HCT116 (cell line): ENCODE measurements at regions not wholly inside any gene's neighbourhood (a gene's known extent, or its start where the extent isn't known, plus 50 kb on each side); places are given as distances from the start of the nearest gene placed in this dataset.

ENCODE experiments used
- ATAC-seq: fragments of 200-7000 bp; cut with Tn5 transposase; 2 replicates; pipeline ENCODE4 v1.9.1; 2020; ENCODE audit warnings: mild to moderate bottlenecking, moderate library complexity
- BruUV-seq: library from RNA; stranded (reverse); fragments of 400-500 nt; replicated peaks from 2 replicates; lab custom pipeline; 2021; lab: Mats Ljungman, UMichigan
- CTCF ChIA-PET: fragments of 300-600 bp; sonication (Branson Sonifier 250); formaldehyde crosslinking; loops from one replicate; lab custom pipeline; 2021; ENCODE audit warnings: antibody characterized with exemption; lab: Charles Lee
- POLR2A ChIA-PET: fragments of 300-600, 350-600 bp; sonication (Branson Sonifier 250); formaldehyde crosslinking; loops from one replicate; lab custom pipeline; 2021; ENCODE audit warnings: antibody characterized with exemption; lab: Charles Lee
- RAD21 ChIA-PET, 2 experiments: fragments of 300-600 bp; sonication (Branson Sonifier 250); formaldehyde crosslinking; loops; one replicate each; lab custom pipeline; 2023; ENCODE audit warnings: low total read pairs in 2 of 2; ENCODE audit not compliant: uncharacterized antibody in 2 of 2, unreplicated experiment in 2 of 2, low non-redundant PET in 1 of 2; lab: Charles Lee
- DNase-seq: peaks from one replicate; pipeline ENCODE4 v3.0.0-alpha.2; 2010; ENCODE audit warnings: low read depth, low spot score
- H2AFZ ChIP-seq: fragments of 200-600 bp; shearing (Covaris generic), sonication (generic); 2 replicates; pipeline ENCODE4 v1.6.1; 2017; ENCODE audit warnings: low read depth, mixed run types, mixed read lengths, antibody characterized with exemption, low read length; ENCODE audit not compliant: poor library complexity, severe bottlenecking
- H3K27ac ChIP-seq: 2 replicates; pipeline ENCODE4 v1.5.1; 2012; ENCODE audit warnings: low read depth, low read length
- H3K27me3 ChIP-seq: fragments of 200-600 bp; sonication (generic); 2 replicates; pipeline ENCODE4 v1.6.1; 2016; ENCODE audit warnings: mixed run types, low read length, mixed read lengths; ENCODE audit not compliant: insufficient read depth
- H3K36me3 ChIP-seq, 2 experiments: fragments of 200-500 bp in 1 of 2; fragments of 200-600 bp in 1 of 2; sonication (Bioruptor generic) in 1 of 2; sonication (generic) in 1 of 2; 2 replicates each; pipeline versions ENCODE4 v1.5.1 to v1.6.1; 2014 to 2016; ENCODE audit warnings: low read length in 2 of 2, inconsistent platforms in 1 of 2, mixed read lengths in 1 of 2, mixed run types in 1 of 2; ENCODE audit not compliant: insufficient read depth in 2 of 2, control insufficient read depth in 1 of 2
- H3K4me1 ChIP-seq, 2 experiments: fragments of 200-600 bp in 1 of 2; sonication (generic) in 1 of 2; 2 replicates each; pipeline versions ENCODE4 v1.5.1 to v1.6.1; 2012 to 2017; ENCODE audit warnings: low read length in 2 of 2, inconsistent platforms in 1 of 2, mild to moderate bottlenecking in 1 of 2, mixed read lengths in 1 of 2, mixed run types in 1 of 2, moderate library complexity in 1 of 2; ENCODE audit not compliant: insufficient read depth in 2 of 2, control insufficient read depth in 1 of 2
- H3K4me2 ChIP-seq: fragments of 200-600 bp; sonication (generic); 2 replicates; pipeline ENCODE4 v1.6.1; 2017; ENCODE audit warnings: mixed run types, low read length, mixed read lengths
- H3K4me3 ChIP-seq, 2 experiments: fragments of 200-600 bp in 1 of 2; sonication (generic) in 1 of 2; replicated peaks in 1 of 2; 2 replicates each; pipeline ENCODE4 v1.5.1; 2011 to 2016; ENCODE audit warnings: low read length in 2 of 2, control low read depth in 1 of 2, low read depth in 1 of 2, mild to moderate bottlenecking in 1 of 2, mixed read lengths in 1 of 2, mixed run types in 1 of 2
- H3K79me2 ChIP-seq: fragments of 200-600 bp; sonication (generic); 2 replicates; pipeline ENCODE4 v1.6.1; 2017; ENCODE audit warnings: mild to moderate bottlenecking, mixed run types, low read length, moderate library complexity, mixed read lengths; ENCODE audit not compliant: insufficient read depth
- H3K9ac ChIP-seq: fragments of 200-600 bp; sonication (generic); 2 replicates; pipeline ENCODE4 v1.6.1; 2016; ENCODE audit warnings: low read length, mixed read lengths
- H3K9me2 ChIP-seq: fragments of 200-600 bp; sonication (generic), shearing (Covaris generic); 2 replicates; pipeline ENCODE4 v1.6.1; 2017; ENCODE audit warnings: mixed run types, mild to moderate bottlenecking, moderate library complexity; ENCODE audit not compliant: insufficient read depth
- H3K9me3 ChIP-seq, 2 experiments: fragments of 200-500 bp in 1 of 2; fragments of 200-600 bp in 1 of 2; sonication (Bioruptor generic) in 1 of 2; sonication (generic) in 1 of 2; 2 replicates each; pipeline ENCODE4 v1.6.1; 2014 to 2017; ENCODE audit warnings: low read length in 2 of 2, mixed read lengths in 2 of 2, inconsistent platforms in 1 of 2, low read depth in 1 of 2, mild to moderate bottlenecking in 1 of 2, mixed run types in 1 of 2, moderate library complexity in 1 of 2; ENCODE audit not compliant: control insufficient read depth in 1 of 2, insufficient read depth in 1 of 2
- H4K20me1 ChIP-seq: fragments of 200-600 bp; sonication (generic), shearing (Covaris generic); 2 replicates; pipeline ENCODE4 v1.6.1; 2017; ENCODE audit warnings: mixed run types, mild to moderate bottlenecking, moderate library complexity; ENCODE audit not compliant: insufficient read depth
- EZH2 ChIP-seq: fragments of 200-600 bp; sonication (generic); IDR thresholded peaks from 2 replicates; pipeline ENCODE4 v1.6.1; 2017; ENCODE audit warnings: antibody characterized with exemption, mixed run types
- ZFX ChIP-seq: fragments of 450-650 bp; IDR thresholded peaks from 2 replicates; pipeline ENCODE4 v1.6.1; 2017
- intact Hi-C: fragments of 100-400 bp; cut with micrococcal nuclease; formaldehyde crosslinking; loops from 2 replicates; pipeline ENCODE4 v1.10.0; 2022
- TF ChIP-seq, protein P1 (sequence below): IDR thresholded peaks from 2 replicates; pipeline ENCODE4 v1.6.1; 2011; ENCODE audit warnings: mild to moderate bottlenecking, low read length, moderate library complexity; ENCODE audit not compliant: insufficient replicate concordance; ENCODE audit errors: extremely low read depth

DNA sequence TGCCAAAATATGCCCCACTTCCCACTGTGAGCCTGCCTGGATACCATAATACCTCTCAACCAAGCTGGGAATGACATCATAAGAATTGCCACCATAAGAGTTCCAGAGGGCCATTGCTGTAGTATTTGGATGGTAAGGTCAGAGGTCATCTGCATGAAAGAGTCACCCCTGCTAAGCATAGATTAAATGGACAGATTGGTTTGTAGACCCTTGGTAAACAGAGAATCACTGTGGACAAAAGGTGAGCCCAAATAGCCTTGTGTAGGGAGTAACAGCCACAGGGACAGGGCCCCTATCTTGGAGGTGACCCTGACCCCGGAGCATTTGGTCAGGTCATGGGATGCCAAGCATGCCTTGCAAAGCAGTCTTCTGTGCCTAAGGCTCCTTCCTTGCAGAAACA, 129.7 kb downstream of the GPAM start:
- H3K9ac ChIP-seq, result no peak overlapping the region
- intact Hi-C loops, result no loop called here
- no peaks in the 10 kb centered on the region for H3K9me3 ChIP-seq
- no peaks in the 10 kb centered on the region for H3K9me2 ChIP-seq
- H2AFZ ChIP-seq, result no peak overlapping the region
- TF ChIP-seq EZH2, result no peak
- no TSS peak for BruUV-seq
- ChIA-PET CTCF (no interaction called here), POLR2A (no interaction called here), RAD21 (no interaction called here)
- no peak overlapping the region for H3K4me2 ChIP-seq
- ATAC-seq (no peak), DNase-seq (no peak)
- no peak overlapping the region for H3K4me3 ChIP-seq
- no peaks in the 10 kb centered on the region for H4K20me1 ChIP-seq
- H3K4me1 ChIP-seq, result no peaks in the 10 kb centered on the region
- H3K27ac ChIP-seq, result no peak overlapping the region
- no peaks in the 10 kb centered on the region for H3K79me2 ChIP-seq
- H3K27me3 ChIP-seq, result peaks cover 50% of the 10 kb centered on the region
- H3K36me3 ChIP-seq, result no peaks in the 10 kb centered on the region

DNA sequence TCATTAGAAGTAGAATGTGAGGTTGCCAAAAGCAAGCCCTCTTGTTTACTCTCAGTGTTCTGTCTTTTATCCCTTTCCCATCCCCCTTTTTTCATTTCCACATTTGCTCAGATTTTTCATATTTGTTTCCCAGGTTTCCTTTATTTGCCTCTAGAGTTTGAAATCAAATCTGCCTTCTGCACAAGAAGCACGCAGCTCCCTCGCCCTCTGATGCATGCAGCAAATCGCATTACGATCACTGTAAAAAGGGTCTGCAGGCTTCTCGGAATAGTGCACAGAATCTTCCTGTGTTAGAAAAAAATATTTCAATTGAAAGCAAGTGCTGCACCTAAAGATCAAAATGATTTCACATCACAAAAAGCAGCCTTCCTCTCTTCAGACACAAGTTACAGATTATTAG, 129.0 kb downstream of the GPAM start:
- no TSS peak for BruUV-seq

More for the DNA sequence above, 129.0 kb downstream of the GPAM start:
- intact Hi-C loops, result no loop called here
- no peak overlapping the region for H2AFZ ChIP-seq
- no peak for DNase-seq
- H3K4me2 ChIP-seq, result no peak overlapping the region
- no peak for ATAC-seq
- H3K4me1 ChIP-seq, result no peaks in the 10 kb centered on the region
- H3K4me3 ChIP-seq, result no peak overlapping the region
- peaks cover 47% of the 10 kb centered on the region for H3K27me3 ChIP-seq
- H3K79me2 ChIP-seq, result no peaks in the 10 kb centered on the region
- CTCF ChIA-PET, result no interaction called here
- H3K27ac ChIP-seq, result no peak overlapping the region
- no peak overlapping the region for H3K9ac ChIP-seq
- H3K9me3 ChIP-seq, result no peaks in the 10 kb centered on the region
- H3K36me3 ChIP-seq, result no peaks in the 10 kb centered on the region
- no peaks in the 10 kb centered on the region for H4K20me1 ChIP-seq
- no peaks in the 10 kb centered on the region for H3K9me2 ChIP-seq
- RAD21 ChIA-PET, result no interaction called here
- POLR2A ChIA-PET, result no interaction called here
- TF ChIP-seq, protein P1, sequence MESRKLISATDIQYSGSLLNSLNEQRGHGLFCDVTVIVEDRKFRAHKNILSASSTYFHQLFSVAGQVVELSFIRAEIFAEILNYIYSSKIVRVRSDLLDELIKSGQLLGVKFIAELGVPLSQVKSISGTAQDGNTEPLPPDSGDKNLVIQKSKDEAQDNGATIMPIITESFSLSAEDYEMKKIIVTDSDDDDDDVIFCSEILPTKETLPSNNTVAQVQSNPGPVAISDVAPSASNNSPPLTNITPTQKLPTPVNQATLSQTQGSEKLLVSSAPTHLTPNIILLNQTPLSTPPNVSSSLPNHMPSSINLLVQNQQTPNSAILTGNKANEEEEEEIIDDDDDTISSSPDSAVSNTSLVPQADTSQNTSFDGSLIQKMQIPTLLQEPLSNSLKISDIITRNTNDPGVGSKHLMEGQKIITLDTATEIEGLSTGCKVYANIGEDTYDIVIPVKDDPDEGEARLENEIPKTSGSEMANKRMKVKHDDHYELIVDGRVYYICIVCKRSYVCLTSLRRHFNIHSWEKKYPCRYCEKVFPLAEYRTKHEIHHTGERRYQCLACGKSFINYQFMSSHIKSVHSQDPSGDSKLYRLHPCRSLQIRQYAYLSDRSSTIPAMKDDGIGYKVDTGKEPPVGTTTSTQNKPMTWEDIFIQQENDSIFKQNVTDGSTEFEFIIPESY, result no peak
- TF ChIP-seq ZFX, result no peak
